ENCODE measurements at regions not wholly inside any gene's neighbourhood (a gene's known extent, or its start where the extent isn't known, plus 50 kb on each side); places are given as distances from the start of the nearest gene placed in this dataset.

- no peak for TF ChIP-seq EZH2phosphoT487 (IDR thresholded peaks at IDR 0.05; ENCODE audit: unreplicated experiment)
- no peak for TF ChIP-seq EZH2 (IDR thresholded peaks at IDR 0.05; ENCODE audit: low read depth, unreplicated experiment)
- no peak for TF ChIP-seq STAT1 (IDR thresholded peaks at IDR 0.05; ENCODE audit: unreplicated experiment)
- TF ChIP-seq ZNF462 (CRISPR knock-in tag; IDR thresholded peaks at IDR 0.05): no peak
- no peak for TF ChIP-seq ZNF331 (CRISPR knock-in tag; IDR thresholded peaks at IDR 0.05; ENCODE audit: low read depth)
- H3K27ac Mint-ChIP-seq: no peak overlapping the region
- no peaks in the 10 kb centered on the region for H3K4me1 Mint-ChIP-seq
- H4K20me1 ChIP-seq (replicated peaks; ENCODE audit: insufficient read depth): no peaks in the 10 kb centered on the region
- no peak for DNase-seq (ENCODE audit: low spot score)
- no peaks in the 10 kb centered on the region for H3K36me3 Mint-ChIP-seq (ENCODE audit: low read depth)
- no peak overlapping the region for H3K27ac ChIP-seq (ENCODE audit: low read depth)
- no peak overlapping the region for H3K4me2 ChIP-seq
- H3K9me3 Mint-ChIP-seq: peaks cover 3% of the 10 kb centered on the region; the same call in 1 of the 3 replicates
- H3K27me3 Mint-ChIP-seq (ENCODE audit: insufficient read depth, low read depth, poor library complexity): peaks cover 3% of the 10 kb centered on the region
- no peaks in the 10 kb centered on the region for H3K27me3 ChIP-seq (ENCODE audit: insufficient read depth)
- H3K4me3 Mint-ChIP-seq: no peak overlapping the region
- H3K9me2 ChIP-seq (ENCODE audit: insufficient read depth): 0 out of 2 replicates have a peak, but pooled peaks cover 1% of the 10 kb centered on the region
- no peak overlapping the region for H3K4me3 ChIP-seq
- no peak for ATAC-seq
- peak overlapping the region; percentile 33; the same call in 1 of the 2 replicates for H2AFZ ChIP-seq
- H3K4me1 ChIP-seq (ENCODE audit: insufficient read depth): no peaks in the 10 kb centered on the region
- no peaks in the 10 kb centered on the region; the same call in 1 of the 2 replicates for H3K36me3 ChIP-seq (ENCODE audit: insufficient read depth)
- H3K79me2 ChIP-seq (replicated peaks; ENCODE audit: insufficient read depth): no peaks in the 10 kb centered on the region
- H3F3A ChIP-seq (replicated peaks; ENCODE audit: low read depth): no peaks in the 10 kb centered on the region
Observed at GRCh38 chr2:53220969-53221368, 546.6 kb upstream of the CHAC2 start.

GRCh38 chr2:53217250-53217649, 550.4 kb upstream of the CHAC2 start:
- ATAC-seq: no peak
- no peak for DNase-seq (ENCODE audit: low spot score)
- H3K4me3 ChIP-seq: no peak overlapping the region
- no peaks in the 10 kb centered on the region for H3K4me1 ChIP-seq (ENCODE audit: insufficient read depth)
- Mint-ChIP-seq H3K27ac (no peak overlapping the region), H3K4me1 (no peaks in the 10 kb centered on the region), H3K4me3 (no peak overlapping the region), H3K27me3 (ENCODE audit: insufficient read depth, low read depth, poor library complexity) (peaks cover 5% of the 10 kb centered on the region), H3K36me3 (ENCODE audit: low read depth) (peaks cover 4% of the 10 kb centered on the region; the same call in 1 of the 3 replicates), H3K9me3 (peaks cover 9% of the 10 kb centered on the region)
- H3K27me3 ChIP-seq (ENCODE audit: insufficient read depth): no peaks in the 10 kb centered on the region
- no peak overlapping the region for H3K27ac ChIP-seq (ENCODE audit: low read depth)
- H3F3A ChIP-seq (replicated peaks; ENCODE audit: low read depth): no peaks in the 10 kb centered on the region
- no peaks in the 10 kb centered on the region; the same call in 1 of the 2 replicates for H3K36me3 ChIP-seq (ENCODE audit: insufficient read depth)
- H2AFZ ChIP-seq: no peak overlapping the region
- H3K4me2 ChIP-seq: no peak overlapping the region
- peaks cover 3% of the 10 kb centered on the region; the same call in 1 of the 2 replicates for H3K9me2 ChIP-seq (ENCODE audit: insufficient read depth)
- H3K79me2 ChIP-seq (replicated peaks; ENCODE audit: insufficient read depth): no peaks in the 10 kb centered on the region
- no peaks in the 10 kb centered on the region for H4K20me1 ChIP-seq (replicated peaks; ENCODE audit: insufficient read depth)
- TF ChIP-seq REST (IDR thresholded peaks at IDR 0.05; ENCODE audit: unreplicated experiment) (no peak), ETS1 (IDR thresholded peaks at IDR 0.05) (no peak), POLR2AphosphoS5 (IDR thresholded peaks at IDR 0.05; ENCODE audit: low read depth) (no peak), ZNF114 (CRISPR knock-in tag; IDR thresholded peaks at IDR 0.05) (no peak), EZH2 (IDR thresholded peaks at IDR 0.05; ENCODE audit: low read depth, unreplicated experiment) (no peak), CREB1 (CRISPR knock-in tag; IDR thresholded peaks at IDR 0.05; ENCODE audit: low read depth) (no peak)

Data from GM23338 (cell line).